ENCODE measurements at regions not wholly inside any gene's neighbourhood (a gene's known extent, or its start where the extent isn't known, plus 50 kb on each side); places are given as distances from the start of the nearest gene placed in this dataset.

- no peak for DNase-seq (ENCODE audit: low read depth)
- TF ChIP-seq CTCF (IDR thresholded peaks at IDR 0.05; ENCODE audit: low read length, missing control alignments) = no peak
- no peak overlapping the region for H3K4me3 ChIP-seq (replicated peaks; ENCODE audit: low read depth, low read length)
Observed at GRCh38 chr11:80066291-80066690, 625.5 kb upstream of the TENM4 start.

- H3K4me3 ChIP-seq (replicated peaks; ENCODE audit: low read depth, low read length) = no peak overlapping the region
- no peak for TF ChIP-seq CTCF (IDR thresholded peaks at IDR 0.05; ENCODE audit: low read length, missing control alignments)
- DNase-seq (ENCODE audit: low read depth) = no peak
Observed at GRCh38 chr11:80065086-80065485, 624.3 kb upstream of the TENM4 start.

GRCh38 chr11:80061056-80061455 lies 620.2 kb upstream of the TENM4 start:
- no peak overlapping the region for H3K4me3 ChIP-seq (replicated peaks; ENCODE audit: low read depth, low read length)
- TF ChIP-seq CTCF (IDR thresholded peaks at IDR 0.05; ENCODE audit: low read length, missing control alignments) = no peak
- no peak for DNase-seq (ENCODE audit: low read depth)

GRCh38 chr11:80054582-80055165 lies 613.8 kb upstream of the TENM4 start:
- TF ChIP-seq CTCF (IDR thresholded peaks at IDR 0.05; ENCODE audit: low read length, missing control alignments) = no peak
- no peak for DNase-seq (ENCODE audit: low read depth)
- H3K4me3 ChIP-seq (replicated peaks; ENCODE audit: low read depth, low read length) = no peak overlapping the region

- no peak for DNase-seq (ENCODE audit: low read depth)
- no peak for TF ChIP-seq CTCF (IDR thresholded peaks at IDR 0.05; ENCODE audit: low read length, missing control alignments)
- no peak overlapping the region for H3K4me3 ChIP-seq (replicated peaks; ENCODE audit: low read depth, low read length)
Observed at GRCh38 chr11:80048513-80048912, 607.7 kb upstream of the TENM4 start.

- TF ChIP-seq CTCF (IDR thresholded peaks at IDR 0.05; ENCODE audit: low read length, missing control alignments) = no peak
- H3K4me3 ChIP-seq (replicated peaks; ENCODE audit: low read depth, low read length) = no peak overlapping the region
- no peak for DNase-seq (ENCODE audit: low read depth)
Observed at GRCh38 chr11:80041136-80042000, 600.5 kb upstream of the TENM4 start.
